CD4-positive, alpha-beta T cell treated with Interferon alpha-2 for 1 hour (primary cell): ENCODE measurements at regions not wholly inside any gene's neighbourhood (a gene's known extent, or its start where the extent isn't known, plus 50 kb on each side); places are given as distances from the start of the nearest gene placed in this dataset.
"Not testable (repeated sequence)": the region's sequence is repeated elsewhere in the genome, so short reads cannot be mapped to it uniquely, and the experiment has no call there.

Experiments
- DNase-seq, 2 donors: peaks; one replicate each; pipeline ENCODE4 v3.0.0-alpha.2; 2020 to 2022

- DNase-seq, result no peak
Measured at GRCh38 chr7:1343551-1343950, 110.9 kb downstream of the UNCX start.

DNA sequence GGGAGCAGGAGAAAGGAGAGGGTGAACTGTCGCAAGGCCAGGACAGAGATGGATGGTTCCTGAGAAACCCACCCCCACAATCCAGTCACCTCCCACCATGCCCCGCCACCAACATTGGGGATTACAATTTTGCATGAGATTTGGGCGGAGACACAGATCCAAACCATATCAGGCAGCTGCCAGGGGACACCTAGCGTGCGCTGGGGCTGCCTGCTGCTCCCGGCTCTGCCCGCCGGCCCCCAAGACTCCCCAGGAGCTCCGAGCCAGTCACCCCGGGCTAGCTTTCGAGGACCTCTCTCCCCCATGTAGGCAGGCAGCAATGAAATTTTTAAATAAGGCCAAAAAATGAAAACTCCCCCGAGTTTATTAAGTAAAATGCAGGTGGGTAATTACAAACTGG, 111.7 kb downstream of the UNCX start:
- no peak for DNase-seq

GRCh38 chr7:1344981-1345701, 112.5 kb downstream of the UNCX start:
- DNase-seq, result no peak

GRCh38 chr7:1345796-1346755, 113.2 kb downstream of the MICALL2 start:
- no peak for DNase-seq

- no peak for DNase-seq
Measured at GRCh38 chr7:1346851-1347250, 112.4 kb downstream of the MICALL2 start.

DNA sequence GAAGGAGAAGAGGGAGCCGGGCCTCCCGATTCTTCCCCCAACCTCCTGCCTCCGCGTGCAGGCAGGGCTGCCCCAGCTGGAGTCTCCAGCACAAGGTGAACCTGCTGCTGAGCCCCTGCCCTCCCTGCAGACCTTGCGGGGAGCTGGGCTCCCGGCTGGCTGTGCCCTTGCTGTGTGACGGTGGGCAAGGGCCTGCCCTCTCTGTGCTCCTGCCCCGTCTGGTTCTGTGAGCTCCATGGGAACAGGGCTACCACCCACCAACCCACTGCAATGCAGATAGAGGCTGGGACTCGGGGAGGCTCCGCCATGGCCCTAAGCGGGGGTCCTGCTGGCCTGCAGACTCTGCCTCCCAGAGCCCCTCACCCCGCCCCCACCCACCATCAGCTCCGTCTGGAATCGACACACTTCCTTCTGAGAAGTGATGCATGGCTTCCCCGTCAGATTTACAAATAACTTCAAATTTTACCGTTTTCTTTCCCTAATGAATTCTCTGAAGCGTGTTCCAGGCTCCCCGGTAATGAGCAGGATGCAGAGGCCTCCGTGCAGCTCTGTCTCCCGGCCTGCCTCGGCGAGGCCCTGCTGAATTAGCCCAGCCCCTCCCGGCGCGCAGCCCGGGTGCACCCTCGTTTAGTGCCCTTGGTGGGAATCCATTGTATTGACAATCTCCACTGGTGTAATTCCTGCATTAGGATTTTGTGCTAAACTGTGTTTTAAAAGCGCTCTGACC, 111.0 kb downstream of the MICALL2 start:
- no peak for DNase-seq

- no peak for DNase-seq
Measured at GRCh38 chr7:1348823-1349335, 110.4 kb downstream of the MICALL2 start.

DNA sequence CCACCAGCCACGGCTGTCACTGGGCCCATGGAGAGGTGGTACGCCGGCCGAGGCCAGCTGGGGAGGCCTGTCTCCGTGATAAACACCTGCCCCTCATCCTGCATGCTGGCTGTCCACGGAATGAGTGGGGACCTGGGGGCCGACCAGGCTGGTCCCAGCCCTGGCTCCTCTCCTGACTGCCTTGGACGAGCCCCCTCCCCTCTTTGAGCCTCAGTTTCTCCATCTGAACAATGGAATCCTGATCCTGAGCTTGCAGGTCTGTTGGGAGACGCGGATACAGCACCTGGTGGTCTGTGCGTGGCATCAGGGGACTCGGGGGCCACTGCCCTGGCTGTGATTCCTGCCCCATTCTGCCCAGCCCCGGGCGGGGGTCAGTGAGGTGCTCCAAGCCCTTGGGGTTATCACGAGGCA, 109.9 kb downstream of the MICALL2 start:
- no peak for DNase-seq

DNA sequence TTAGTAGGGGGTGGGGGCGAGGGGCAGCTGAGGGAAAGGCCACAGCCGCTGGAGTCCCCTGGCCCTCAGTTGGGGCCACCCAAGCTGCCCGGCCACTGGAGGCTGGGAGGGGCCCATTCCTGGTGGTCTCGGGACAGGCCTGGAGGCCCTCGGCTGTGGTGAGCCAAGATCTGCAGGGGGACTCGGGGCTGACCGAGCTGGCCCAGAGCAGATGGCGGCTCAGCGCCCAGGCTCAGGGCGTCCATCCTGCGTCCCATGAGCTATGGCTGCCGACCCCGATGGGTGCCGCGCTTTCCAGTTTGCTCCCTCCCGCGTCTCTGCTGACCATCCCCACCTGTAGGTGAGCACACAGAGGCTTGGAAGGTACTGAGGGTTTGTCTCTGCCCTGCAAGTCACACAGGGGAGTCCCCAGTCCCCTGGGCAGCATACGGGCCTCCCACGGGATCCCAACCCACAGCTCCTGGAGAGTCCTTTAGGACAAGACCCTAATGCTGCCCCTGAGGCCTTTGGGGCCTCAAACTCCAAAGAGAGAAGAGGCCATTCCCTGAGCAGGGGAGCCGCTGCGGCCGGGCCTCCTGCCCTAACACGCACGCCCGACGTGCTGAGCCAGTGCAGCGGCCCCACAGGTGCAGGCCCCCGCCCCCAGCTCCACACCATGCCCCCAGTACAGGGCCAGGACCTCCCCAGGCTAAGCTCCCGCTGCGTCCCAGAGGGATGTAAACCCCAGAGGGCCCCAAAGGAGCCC, 107.2 kb downstream of the MICALL2 start:
- no peak for DNase-seq

GRCh38 chr7:1352656-1353271, 106.5 kb downstream of the MICALL2 start:
- DNase-seq, result no peak

DNA sequence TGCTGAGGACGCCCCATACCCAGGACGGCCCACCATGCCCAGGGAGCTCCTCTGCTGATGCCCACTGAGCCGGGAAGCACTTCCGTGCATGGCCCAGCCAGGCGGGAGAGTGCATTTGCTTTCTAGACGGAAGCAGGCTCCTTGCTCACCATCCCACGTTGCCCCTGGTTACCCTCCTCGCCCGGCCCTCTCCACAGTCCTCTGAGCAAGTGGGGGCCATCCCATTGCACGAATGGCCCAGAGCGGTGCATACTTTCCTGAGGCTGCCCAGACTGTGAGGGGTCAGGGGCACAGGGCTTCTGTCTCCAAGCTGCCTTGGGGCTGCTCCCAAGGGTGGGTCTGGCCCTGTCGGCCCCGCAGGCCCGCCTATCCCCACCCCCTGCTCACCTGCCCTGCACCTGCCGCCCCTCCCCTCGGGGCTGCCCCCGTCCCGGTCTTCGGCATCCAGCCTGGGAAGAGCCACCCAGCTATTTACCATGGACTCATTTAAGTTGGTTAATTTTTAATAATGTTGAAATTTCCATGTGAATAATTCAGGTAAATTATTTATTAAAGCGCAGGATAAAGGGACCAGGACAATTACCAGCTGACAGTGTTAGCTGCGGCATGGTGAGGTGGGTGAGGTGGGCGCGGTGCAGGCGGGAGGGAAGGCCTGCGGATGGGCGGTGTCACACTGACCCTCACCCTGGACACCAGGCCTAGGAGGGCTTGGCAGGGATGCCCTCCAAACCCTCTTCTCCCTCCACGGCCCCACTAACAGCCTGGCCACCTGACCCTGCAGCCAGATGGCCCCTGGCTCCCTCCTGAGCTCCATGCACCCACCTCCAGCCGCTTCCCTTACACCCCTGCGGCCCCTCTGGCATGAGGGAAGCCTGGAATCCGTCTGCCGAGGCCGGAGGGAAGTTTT, 104.4 kb downstream of the MICALL2 start:
- DNase-seq, result no peak

GRCh38 chr7:1355568-1356340, 103.5 kb downstream of the MICALL2 start:
- no peak for DNase-seq

GRCh38 chr7:1356853-1357252, 102.4 kb downstream of the MICALL2 start:
- DNase-seq, result not testable (repeated sequence)

DNA sequence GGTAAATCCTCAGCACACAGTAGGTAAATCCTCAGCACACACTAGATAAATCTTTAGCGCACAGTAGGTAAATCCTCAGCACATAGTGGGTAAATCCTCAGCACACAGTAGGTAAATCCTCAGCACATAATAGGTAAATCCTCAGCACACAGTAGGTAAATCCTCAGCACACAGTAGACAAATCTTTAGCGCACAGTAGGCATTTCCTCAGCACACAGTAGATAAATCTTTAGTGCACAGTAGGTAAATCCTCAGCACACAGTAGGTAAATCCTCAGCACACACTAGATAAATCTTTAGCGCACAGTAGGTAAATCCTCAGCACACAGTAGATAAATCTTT, 102.0 kb downstream of the MICALL2 start:
- DNase-seq, result not testable (repeated sequence)

DNA sequence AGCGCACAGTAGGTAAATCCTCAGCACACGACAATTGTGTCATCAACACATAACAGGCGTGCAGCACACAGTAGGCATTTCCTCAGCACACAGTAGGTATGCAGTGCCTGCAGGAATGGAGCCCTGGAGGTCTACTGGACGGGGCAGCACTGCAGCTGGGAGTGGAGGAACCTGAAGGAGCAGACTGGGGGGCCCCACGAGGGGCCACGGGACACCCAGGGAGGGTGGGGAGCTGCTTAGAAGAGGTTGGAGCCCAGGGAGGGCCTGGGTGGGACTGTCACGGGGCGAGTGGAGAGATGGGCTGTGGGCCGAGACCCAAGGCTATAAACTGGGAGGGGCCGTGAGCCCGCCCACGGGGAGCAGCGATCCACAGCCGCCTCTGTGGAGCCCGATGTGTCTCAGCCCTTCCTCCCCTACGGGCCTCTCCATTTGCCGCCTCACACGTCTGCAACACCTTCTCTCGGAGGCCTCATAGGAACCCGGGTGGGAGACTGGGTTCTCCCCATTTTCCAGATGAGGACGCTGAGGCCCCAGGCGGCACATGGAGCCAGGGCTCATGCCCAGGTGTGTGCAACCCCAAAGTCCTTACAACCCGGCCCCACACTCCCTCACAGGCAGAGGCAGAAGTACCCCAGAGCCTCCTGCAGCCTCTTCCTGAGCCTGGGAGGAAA, 101.5 kb downstream of the MICALL2 start:
- no peak for DNase-seq

DNA sequence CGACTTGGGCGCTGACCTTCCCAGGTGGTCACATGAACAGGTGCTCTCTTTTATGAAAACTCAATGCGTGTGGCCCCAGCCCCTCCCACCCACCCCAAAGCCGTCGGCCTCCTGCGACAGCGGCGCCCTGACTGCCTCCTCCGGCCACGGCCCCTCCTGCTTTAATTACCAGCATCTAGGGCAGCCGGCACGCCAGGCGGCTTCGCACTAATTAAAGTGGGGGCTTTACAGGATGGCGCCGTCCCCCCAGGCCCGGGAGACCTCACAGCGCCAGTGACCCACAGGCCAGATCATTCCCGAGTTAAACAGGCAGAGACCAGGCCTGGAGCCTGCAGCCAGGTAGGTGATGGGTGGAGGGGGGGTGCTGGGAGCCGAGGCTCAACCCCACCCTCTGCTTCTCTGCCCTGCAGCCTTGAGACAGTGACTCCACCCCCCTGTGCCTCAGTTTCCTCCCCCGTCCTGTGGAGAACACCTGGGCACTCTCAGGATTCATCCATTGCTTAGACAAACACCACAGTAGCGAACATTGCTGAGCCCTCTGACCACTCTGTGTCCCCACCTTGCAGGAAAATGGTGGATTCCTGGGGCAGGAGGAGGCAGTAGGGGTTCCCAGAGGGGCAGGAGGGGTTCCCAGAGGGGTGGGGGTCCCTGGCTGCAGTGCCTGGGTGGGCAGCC, 100.8 kb downstream of the MICALL2 start:
- DNase-seq, result no peak

DNA sequence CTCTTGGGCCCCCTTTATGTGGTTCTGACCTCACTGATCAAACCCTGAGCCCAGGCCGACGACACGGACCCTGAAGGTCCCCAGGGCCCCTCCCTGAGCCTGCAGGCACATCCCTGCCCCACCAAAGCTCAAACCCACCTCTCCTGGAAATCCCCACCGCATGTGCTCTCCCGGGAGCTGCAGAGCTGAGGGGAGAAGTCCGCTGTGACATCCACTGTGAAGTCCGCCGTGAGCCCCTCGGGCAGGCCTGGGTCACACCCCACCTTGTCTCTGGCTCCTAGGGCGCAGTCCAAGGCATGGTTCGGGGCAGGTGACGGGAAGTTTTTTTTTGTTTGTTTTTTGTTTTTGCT, 100.2 kb downstream of the MICALL2 start:
- no peak for DNase-seq

DNA sequence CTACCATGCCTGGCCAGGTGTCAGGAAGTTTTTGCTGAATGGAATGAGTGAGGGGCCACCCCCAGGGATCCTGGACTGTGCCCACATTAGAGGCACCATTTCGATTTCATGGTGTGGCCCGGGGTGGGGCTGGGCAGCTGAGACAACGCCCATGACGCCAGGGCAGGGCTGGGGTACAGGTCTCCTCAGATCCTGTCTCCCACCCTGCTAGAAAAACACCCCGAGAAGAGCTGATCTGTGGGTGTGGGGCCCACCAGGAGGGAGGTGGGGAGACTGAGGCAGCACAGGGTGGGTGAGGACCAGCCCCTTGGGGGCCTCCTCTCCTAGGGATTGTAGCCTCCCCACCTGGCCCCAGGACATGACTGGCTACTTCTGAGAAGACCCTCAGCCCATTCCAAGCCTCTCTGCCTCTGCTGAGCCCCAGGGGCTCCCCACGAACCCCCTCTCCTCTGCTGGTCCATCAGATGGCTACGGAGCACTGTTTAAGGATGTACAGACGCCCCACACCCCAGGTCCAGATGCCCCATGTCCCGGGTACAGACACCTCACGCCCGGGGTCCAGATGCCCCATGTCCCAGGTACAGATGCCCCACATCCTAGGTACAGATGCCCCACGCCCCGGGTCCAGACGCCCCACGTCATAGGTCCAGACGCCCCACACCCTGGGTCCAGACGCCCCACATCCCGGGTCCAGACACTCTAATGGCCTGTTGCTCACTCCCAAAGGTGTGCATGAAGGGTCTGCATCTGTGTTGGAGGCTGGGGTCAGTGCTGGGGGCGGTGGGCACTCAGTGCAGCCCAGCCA, 99.4 kb downstream of the MICALL2 start:
- no peak for DNase-seq
